Endodermal cell (in vitro differentiated cells): ENCODE measurements at regions not wholly inside any gene's neighbourhood (a gene's known extent, or its start where the extent isn't known, plus 50 kb on each side); places are given as distances from the start of the nearest gene placed in this dataset.

Experiments used
- DNase-seq: peaks from one replicate; pipeline ENCODE4 v3.0.0-alpha.2; 2017
- H3K27ac ChIP-seq: 2 replicates; pipeline ENCODE4 v1.5.1; 2013; ENCODE audit warnings: mild to moderate bottlenecking, low read depth, low read length, moderate library complexity
- H3K27me3 ChIP-seq: 2 replicates; pipeline ENCODE4 v1.6.1; 2013; ENCODE audit warnings: mild to moderate bottlenecking, low read length, moderate library complexity; ENCODE audit not compliant: insufficient read depth, control insufficient read depth, poor library complexity, severe bottlenecking
- H3K36me3 ChIP-seq: 2 replicates; pipeline ENCODE4 v1.7.0; 2013; ENCODE audit warnings: mild to moderate bottlenecking, low read length, moderate library complexity; ENCODE audit not compliant: control insufficient read depth, insufficient read depth
- H3K4me1 ChIP-seq: one replicate; pipeline ENCODE4 v1.7.0; 2013; ENCODE audit warnings: low read length; ENCODE audit not compliant: control insufficient read depth, insufficient read depth
- H3K4me3 ChIP-seq: 2 replicates; pipeline ENCODE4 v1.5.1; 2013; ENCODE audit warnings: mild to moderate bottlenecking, low read length, moderate library complexity
- H3K9ac ChIP-seq: 2 replicates; pipeline ENCODE4 v1.6.1; 2013; ENCODE audit warnings: mild to moderate bottlenecking, low read length, moderate library complexity; ENCODE audit not compliant: poor library complexity, severe bottlenecking; ENCODE audit errors: extremely low read depth
- H3K9me3 ChIP-seq: 2 replicates; pipeline ENCODE4 v1.6.1; 2013; ENCODE audit warnings: mild to moderate bottlenecking, low read length, moderate library complexity; ENCODE audit not compliant: control insufficient read depth
- H3K27ac Mint-ChIP-seq: 2 replicates; pipeline ENCODE4 v1.8.0; 2020; ENCODE audit warnings: mixed read lengths
- H3K27me3 Mint-ChIP-seq: 2 replicates; pipeline ENCODE4 v1.8.0; 2021; ENCODE audit warnings: mild to moderate bottlenecking, mixed read lengths; ENCODE audit not compliant: insufficient read depth
- H3K36me3 Mint-ChIP-seq: 2 replicates; pipeline ENCODE4 v1.8.0; 2020; ENCODE audit warnings: low read depth, mixed read lengths
- H3K4me1 Mint-ChIP-seq: 2 replicates; pipeline ENCODE4 v1.8.0; 2020; ENCODE audit warnings: mixed read lengths
- H3K4me3 Mint-ChIP-seq: 2 replicates; pipeline ENCODE4 v1.8.0; 2020; ENCODE audit warnings: mild to moderate bottlenecking, moderate library complexity, mixed read lengths
- H3K9me3 Mint-ChIP-seq: 2 replicates; pipeline ENCODE4 v1.8.0; 2020; ENCODE audit warnings: mild to moderate bottlenecking, mixed read lengths
- WGBS, 2 experiments: methylation state at CpG; one replicate each; pipeline versions ENCODE4 v1.1.5 to v1.1.7; 2013; ENCODE audit warnings: missing lambda C conversion rate in 2 of 2, mixed read lengths in 1 of 2; ENCODE audit not compliant: insufficient coverage in 1 of 2, insufficient read length in 1 of 2; 5-methylcytosine and 5-hydroxymethylcytosine counted together
- TF ChIP-seq, protein P1 (sequence below): fragments of 200-600 bp; sonication (generic); conservative IDR thresholded peaks from 2 replicates; pipeline ENCODE4 v1.5.0; 2021; ENCODE audit warnings: antibody characterized with exemption, mild to moderate bottlenecking

- H3K27me3 Mint-ChIP-seq = no peaks in the 10 kb centered on the region
- Histone ChIP-seq H3K9me3 (peaks cover 25% of the 10 kb centered on the region), H3K4me1 (no peaks in the 10 kb centered on the region), H3K27ac (no peak overlapping the region), H3K36me3 (no peaks in the 10 kb centered on the region), H3K9ac (no peak overlapping the region), H3K27me3 (no peaks in the 10 kb centered on the region), H3K4me3 (no peak overlapping the region)
- peaks cover 3% of the 10 kb centered on the region for H3K36me3 Mint-ChIP-seq
- no peak for DNase-seq
- no peak overlapping the region for H3K27ac Mint-ChIP-seq
- H3K4me3 Mint-ChIP-seq = no peak overlapping the region
- H3K9me3 Mint-ChIP-seq = peaks cover 44% of the 10 kb centered on the region
- WGBS, 2 experiments = 92 to 94% methylated on average over 7 to 10 of the region's 10 CpGs
- no peaks in the 10 kb centered on the region for H3K4me1 Mint-ChIP-seq
- TF ChIP-seq, protein P1, sequence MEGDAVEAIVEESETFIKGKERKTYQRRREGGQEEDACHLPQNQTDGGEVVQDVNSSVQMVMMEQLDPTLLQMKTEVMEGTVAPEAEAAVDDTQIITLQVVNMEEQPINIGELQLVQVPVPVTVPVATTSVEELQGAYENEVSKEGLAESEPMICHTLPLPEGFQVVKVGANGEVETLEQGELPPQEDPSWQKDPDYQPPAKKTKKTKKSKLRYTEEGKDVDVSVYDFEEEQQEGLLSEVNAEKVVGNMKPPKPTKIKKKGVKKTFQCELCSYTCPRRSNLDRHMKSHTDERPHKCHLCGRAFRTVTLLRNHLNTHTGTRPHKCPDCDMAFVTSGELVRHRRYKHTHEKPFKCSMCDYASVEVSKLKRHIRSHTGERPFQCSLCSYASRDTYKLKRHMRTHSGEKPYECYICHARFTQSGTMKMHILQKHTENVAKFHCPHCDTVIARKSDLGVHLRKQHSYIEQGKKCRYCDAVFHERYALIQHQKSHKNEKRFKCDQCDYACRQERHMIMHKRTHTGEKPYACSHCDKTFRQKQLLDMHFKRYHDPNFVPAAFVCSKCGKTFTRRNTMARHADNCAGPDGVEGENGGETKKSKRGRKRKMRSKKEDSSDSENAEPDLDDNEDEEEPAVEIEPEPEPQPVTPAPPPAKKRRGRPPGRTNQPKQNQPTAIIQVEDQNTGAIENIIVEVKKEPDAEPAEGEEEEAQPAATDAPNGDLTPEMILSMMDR = no peak
Observed at GRCh38 chr20:24868396-24868927, 80.6 kb upstream of the CST7 start.

GRCh38 chr20:24868959-24869358, 80.1 kb upstream of the CST7 start:
- TF ChIP-seq, protein P1 = no peak
- Histone ChIP-seq H3K4me3 (no peak overlapping the region), H3K27me3 (no peaks in the 10 kb centered on the region), H3K36me3 (no peaks in the 10 kb centered on the region), H3K9me3 (peaks cover 25% of the 10 kb centered on the region), H3K4me1 (no peaks in the 10 kb centered on the region), H3K9ac (no peak overlapping the region), H3K27ac (no peak overlapping the region)
- Mint-ChIP-seq H3K4me3 (no peak overlapping the region), H3K36me3 (peaks cover 3% of the 10 kb centered on the region), H3K27ac (no peak overlapping the region), H3K27me3 (no peaks in the 10 kb centered on the region), H3K4me1 (no peaks in the 10 kb centered on the region), H3K9me3 (peaks cover 39% of the 10 kb centered on the region)
- 60 to 71% methylated on average over 2 to 6 of the region's 6 CpGs for WGBS, 2 experiments
- no peak for DNase-seq

DNA sequence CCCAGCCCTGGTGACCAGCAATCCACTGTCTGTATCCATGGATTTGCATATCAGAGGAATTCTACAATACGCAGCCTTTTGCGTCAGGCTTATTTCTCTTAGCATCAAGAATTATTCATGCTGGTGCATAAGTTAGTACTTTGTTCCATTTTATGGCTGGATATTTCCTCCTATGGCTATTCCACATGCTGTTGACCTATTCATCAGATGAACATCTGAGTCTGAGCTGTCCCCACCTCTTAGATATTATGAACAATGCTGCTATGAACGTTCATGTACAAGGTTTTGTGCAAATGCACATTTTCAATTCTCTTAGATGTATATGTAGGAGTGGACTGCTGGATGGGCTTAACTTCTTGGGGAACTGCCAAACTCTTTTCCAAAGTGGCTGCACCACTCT, 79.0 kb upstream of the CST7 start:
- no peaks in the 10 kb centered on the region for H3K27me3 Mint-ChIP-seq
- H3K9me3 ChIP-seq = peaks cover 14% of the 10 kb centered on the region
- H3K4me3 Mint-ChIP-seq = no peak overlapping the region
- H3K27ac Mint-ChIP-seq = no peak overlapping the region
- no peak for DNase-seq
- no peaks in the 10 kb centered on the region for H3K4me1 Mint-ChIP-seq
- WGBS, 2 experiments = 95 to 100% methylated on average over 3 of the region's 3 CpGs
- H3K9ac ChIP-seq = no peak overlapping the region
- H3K27ac ChIP-seq = no peak overlapping the region
- H3K9me3 Mint-ChIP-seq = peaks cover 28% of the 10 kb centered on the region
- H3K36me3 ChIP-seq = no peaks in the 10 kb centered on the region
- peaks cover 3% of the 10 kb centered on the region for H3K36me3 Mint-ChIP-seq
- no peak overlapping the region for H3K4me3 ChIP-seq
- TF ChIP-seq, protein P1 = no peak
- H3K4me1 ChIP-seq = no peaks in the 10 kb centered on the region
- H3K27me3 ChIP-seq = no peaks in the 10 kb centered on the region
